Vagina (tissue), 2 donors: ENCODE measurements at regions not wholly inside any gene's neighbourhood (a gene's known extent, or its start where the extent isn't known, plus 50 kb on each side); places are given as distances from the start of the nearest gene placed in this dataset.

Experiments
- DNase-seq, 2 donors: peaks; one replicate each; pipeline ENCODE4 v3.0.0-alpha.2; 2017; ENCODE audit errors: extremely low spot score in 2 of 2
- H3K27ac ChIP-seq: fragments of 200-600 bp; sonication (generic); one replicate; pipeline ENCODE4 v1.5.1; 2019
- H3K27me3 ChIP-seq: fragments of 200-600 bp; sonication (generic); one replicate; pipeline ENCODE4 v1.5.1; 2019
- H3K36me3 ChIP-seq, 2 donors: fragments of 200-600 bp; sonication (generic); one replicate each; pipeline ENCODE4 v1.5.1; 2017 to 2019
- H3K4me1 ChIP-seq: fragments of 200-600 bp; sonication (generic); one replicate; pipeline ENCODE4 v1.5.1; 2019
- H3K4me3 ChIP-seq, 2 donors: fragments of 200-600 bp; sonication (generic); 1 replicate in 1 of 2; 2 replicates in 1 of 2; pipeline ENCODE4 v1.5.1; 2016 to 2019
- H3K9me3 ChIP-seq: fragments of 200-600 bp; sonication (generic); one replicate; pipeline ENCODE4 v1.5.1; 2019
- CTCF ChIP-seq, 3 experiments: fragments of 450-650 bp in 2 of 3; fragments of 200-600 bp in 1 of 3; sonication (generic) in 1 of 3; IDR thresholded peaks; one replicate each; pipeline ENCODE4 v1.5.1; 2017 to 2019; ENCODE audit warnings: antibody characterized with exemption in 3 of 3, mild to moderate bottlenecking in 2 of 3, moderate library complexity in 2 of 3
- POLR2A ChIP-seq, 2 donors: fragments of 450-650 bp; IDR thresholded peaks; one replicate each; pipeline ENCODE4 v1.6.1; 2017; ENCODE audit warnings: antibody characterized with exemption in 2 of 2, mild to moderate bottlenecking in 2 of 2, moderate library complexity in 2 of 2
- POLR2AphosphoS5 ChIP-seq, 2 donors: sonication (generic); formaldehyde crosslinking; IDR thresholded peaks; one replicate each; pipeline ENCODE4 v1.9.0; 2017; ENCODE audit warnings: antibody characterized with exemption in 2 of 2, mild to moderate bottlenecking in 2 of 2, low read depth in 1 of 2; ENCODE audit not compliant: insufficient read depth in 1 of 2
- intact Hi-C: fragments of 100-400 bp; cut with DNase I; formaldehyde crosslinking; loops from one replicate; pipeline ENCODE4 v1.15.1; 2023

GRCh38 chr22:46094676-46095075, 55.6 kb upstream of the PPARA start:
- intact Hi-C loops: no loop called here
- no peak for TF ChIP-seq POLR2AphosphoS5 (IDR thresholded peaks at IDR 0.05; ENCODE audit: insufficient read depth in 1 of 2, low read depth in 1 of 2)
- TF ChIP-seq CTCF (IDR thresholded peaks at IDR 0.05): no peak
- TF ChIP-seq POLR2A (IDR thresholded peaks at IDR 0.05): no peak
- no peaks in the 10 kb centered on the region for H3K27me3 ChIP-seq
- no peak for DNase-seq
- peaks cover 0 to 39% of the 10 kb centered on the region in 2 donors for H3K36me3 ChIP-seq
- H3K27ac ChIP-seq: peak overlapping the region; percentile 100
- H3K4me3 ChIP-seq: no peak overlapping the region
- no peaks in the 10 kb centered on the region for H3K9me3 ChIP-seq
- H3K4me1 ChIP-seq: peaks cover 100% of the 10 kb centered on the region

- no peaks in the 10 kb centered on the region for H3K27me3 ChIP-seq
- peak overlapping the region; percentile 66 for H3K27ac ChIP-seq
- H3K9me3 ChIP-seq: no peaks in the 10 kb centered on the region
- no peak overlapping the region for H3K4me3 ChIP-seq
- intact Hi-C loops: no loop called here
- H3K4me1 ChIP-seq: peaks cover 97% of the 10 kb centered on the region
- no peak for TF ChIP-seq POLR2AphosphoS5 (IDR thresholded peaks at IDR 0.05; ENCODE audit: insufficient read depth in 1 of 2, low read depth in 1 of 2)
- no peak for TF ChIP-seq POLR2A (IDR thresholded peaks at IDR 0.05)
- TF ChIP-seq CTCF (IDR thresholded peaks at IDR 0.05): no peak
- DNase-seq: no peak
- H3K36me3 ChIP-seq: peaks cover 0 to 51% of the 10 kb centered on the region in 2 donors
Measured at GRCh38 chr22:46096051-46096450, 54.3 kb upstream of the PPARA start.

- H3K9me3 ChIP-seq: no peaks in the 10 kb centered on the region
- intact Hi-C loops: no loop called here
- peak overlapping the region; percentile 66 for H3K27ac ChIP-seq
- H3K36me3 ChIP-seq: peaks cover 0 to 44% of the 10 kb centered on the region in 2 donors
- H3K27me3 ChIP-seq: no peaks in the 10 kb centered on the region
- peaks cover 97% of the 10 kb centered on the region for H3K4me1 ChIP-seq
- H3K4me3 ChIP-seq: no peak overlapping the region
- TF ChIP-seq POLR2AphosphoS5 (IDR thresholded peaks at IDR 0.05; ENCODE audit: insufficient read depth in 1 of 2, low read depth in 1 of 2): no peak
- no peak for TF ChIP-seq CTCF (IDR thresholded peaks at IDR 0.05)
- no peak for TF ChIP-seq POLR2A (IDR thresholded peaks at IDR 0.05)
- no peak for DNase-seq
Measured at GRCh38 chr22:46096706-46097230, 53.6 kb upstream of the PPARA start.

GRCh38 chr22:46097268-46097900, 52.9 kb upstream of the PPARA start:
- no peaks in the 10 kb centered on the region for H3K27me3 ChIP-seq
- intact Hi-C loops: no loop called here
- H3K36me3 ChIP-seq: peaks cover 0 to 47% of the 10 kb centered on the region in 2 donors
- TF ChIP-seq POLR2A (IDR thresholded peaks at IDR 0.05) (no peak), CTCF (IDR thresholded peaks at IDR 0.05) (no peak), POLR2AphosphoS5 (IDR thresholded peaks at IDR 0.05; ENCODE audit: insufficient read depth in 1 of 2, low read depth in 1 of 2) (no peak)
- no peak overlapping the region for H3K4me3 ChIP-seq
- H3K4me1 ChIP-seq: peaks cover 97% of the 10 kb centered on the region
- no peaks in the 10 kb centered on the region for H3K9me3 ChIP-seq
- peak overlapping the region; percentile 66 for H3K27ac ChIP-seq
- DNase-seq: no peak
